ENCODE measurements at regions not wholly inside any gene's neighbourhood (a gene's known extent, or its start where the extent isn't known, plus 50 kb on each side); places are given as distances from the start of the nearest gene placed in this dataset.

DNA sequence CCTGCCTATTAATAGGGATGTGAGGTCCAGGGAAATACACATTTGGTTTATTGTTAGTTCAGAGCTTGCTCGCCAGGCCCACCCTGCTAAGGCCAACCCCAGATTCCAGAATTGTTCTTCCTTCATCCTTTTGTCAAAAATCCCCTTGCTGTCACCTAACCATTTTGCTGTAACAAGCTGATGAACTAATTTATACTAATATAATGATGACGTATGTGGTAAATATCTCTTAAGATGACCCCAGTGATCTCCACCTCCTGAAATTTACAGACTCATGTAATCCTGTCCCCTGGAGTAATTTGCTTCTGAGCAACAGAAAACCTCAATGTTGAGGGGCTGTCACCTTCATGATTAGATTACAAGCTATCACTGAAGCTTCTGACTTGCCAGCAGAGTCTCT, 236.3 kb upstream of the N4BP1 start:
- no peak for TF ChIP-seq EZH2 (IDR thresholded peaks at IDR 0.05; ENCODE audit: low read length, missing control alignments)
- TF ChIP-seq, protein P1, sequence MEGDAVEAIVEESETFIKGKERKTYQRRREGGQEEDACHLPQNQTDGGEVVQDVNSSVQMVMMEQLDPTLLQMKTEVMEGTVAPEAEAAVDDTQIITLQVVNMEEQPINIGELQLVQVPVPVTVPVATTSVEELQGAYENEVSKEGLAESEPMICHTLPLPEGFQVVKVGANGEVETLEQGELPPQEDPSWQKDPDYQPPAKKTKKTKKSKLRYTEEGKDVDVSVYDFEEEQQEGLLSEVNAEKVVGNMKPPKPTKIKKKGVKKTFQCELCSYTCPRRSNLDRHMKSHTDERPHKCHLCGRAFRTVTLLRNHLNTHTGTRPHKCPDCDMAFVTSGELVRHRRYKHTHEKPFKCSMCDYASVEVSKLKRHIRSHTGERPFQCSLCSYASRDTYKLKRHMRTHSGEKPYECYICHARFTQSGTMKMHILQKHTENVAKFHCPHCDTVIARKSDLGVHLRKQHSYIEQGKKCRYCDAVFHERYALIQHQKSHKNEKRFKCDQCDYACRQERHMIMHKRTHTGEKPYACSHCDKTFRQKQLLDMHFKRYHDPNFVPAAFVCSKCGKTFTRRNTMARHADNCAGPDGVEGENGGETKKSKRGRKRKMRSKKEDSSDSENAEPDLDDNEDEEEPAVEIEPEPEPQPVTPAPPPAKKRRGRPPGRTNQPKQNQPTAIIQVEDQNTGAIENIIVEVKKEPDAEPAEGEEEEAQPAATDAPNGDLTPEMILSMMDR (conservative IDR thresholded peaks at IDR 0.05 in 1 of 2, IDR thresholded peaks at IDR 0.05 in 1 of 2; ENCODE audit: low read depth in 1 of 2, low read length in 2 of 2) = no peak

All from fibroblast of lung (primary cell).